PC-9 (cell line): ENCODE measurements at regions not wholly inside any gene's neighbourhood (a gene's known extent, or its start where the extent isn't known, plus 50 kb on each side); places are given as distances from the start of the nearest gene placed in this dataset.
"Not testable (repeated sequence)": the region's sequence is repeated elsewhere in the genome, so short reads cannot be mapped to it uniquely, and the experiment has no call there.

Experiments
- BruUV-seq: library from RNA; stranded (reverse); fragments of 400-500 nt; replicated peaks from 2 replicates; lab custom pipeline; 2021; lab: Mats Ljungman, UMichigan
- CTCF ChIA-PET: fragments of 300-600 bp; sonication (Branson Sonifier 250); formaldehyde crosslinking; loops from one replicate; lab custom pipeline; 2022; ENCODE audit warnings: antibody characterized with exemption; lab: Charles Lee
- POLR2A ChIA-PET: fragments of 300-600 bp; sonication (Branson Sonifier 250); formaldehyde crosslinking; loops from one replicate; lab custom pipeline; 2022; ENCODE audit warnings: antibody characterized with exemption; ENCODE audit not compliant: unreplicated experiment; lab: Charles Lee
- DNase-seq, 2 experiments: peaks; one replicate each; pipeline versions ENCODE4 v3.0.0 to v3.0.0-alpha.2; 2015 to 2022; ENCODE audit warnings: mixed read lengths in 1 of 2
- H2AFZ ChIP-seq: fragments of 200-600 bp; sonication (generic); 2 replicates; pipeline ENCODE4 v1.8.1; 2017; ENCODE audit warnings: antibody characterized with exemption
- H3F3A ChIP-seq: fragments of 200-600 bp; sonication (generic); 2 replicates; pipeline ENCODE4 v1.8.1; 2017; ENCODE audit warnings: antibody characterized with exemption, mild to moderate bottlenecking, low read depth; ENCODE audit not compliant: insufficient read depth
- H3K27ac ChIP-seq: fragments of 200-600 bp; sonication (generic); 2 replicates; pipeline ENCODE4 v1.6.1; 2016; ENCODE audit warnings: mixed run types
- H3K27me3 ChIP-seq: fragments of 200-600 bp; sonication (generic); 2 replicates; pipeline ENCODE4 v1.6.1; 2016; ENCODE audit warnings: low read depth, mixed run types; ENCODE audit not compliant: insufficient read depth
- H3K36me3 ChIP-seq: fragments of 200-600 bp; sonication (generic); 2 replicates; pipeline ENCODE4 v1.6.1; 2016; ENCODE audit warnings: low read depth, mixed run types
- H3K4me1 ChIP-seq: fragments of 200-600 bp; sonication (generic); replicated peaks from 2 replicates; pipeline ENCODE4 v1.6.1; 2016; ENCODE audit warnings: mixed run types; ENCODE audit not compliant: insufficient read depth
- H3K4me2 ChIP-seq: fragments of 200-600 bp; sonication (generic); 2 replicates; pipeline ENCODE4 v1.6.1; 2017; ENCODE audit warnings: mixed run types
- H3K4me3 ChIP-seq: fragments of 200-600 bp; sonication (generic); 2 replicates; pipeline ENCODE4 v1.6.1; 2016; ENCODE audit warnings: mixed run types
- H3K79me2 ChIP-seq: fragments of 200-600 bp; sonication (generic); 2 replicates; pipeline ENCODE4 v1.6.1; 2017; ENCODE audit warnings: low read depth, mixed run types
- H3K9me2 ChIP-seq: fragments of 200-600 bp; sonication (generic); 2 replicates; pipeline ENCODE4 v1.8.1; 2017; ENCODE audit warnings: mild to moderate bottlenecking; ENCODE audit not compliant: insufficient read depth
- H3K9me3 ChIP-seq: fragments of 200-600 bp; sonication (generic); 2 replicates; pipeline ENCODE4 v1.8.1; 2016; ENCODE audit warnings: low read depth; ENCODE audit not compliant: insufficient read depth
- H4K20me1 ChIP-seq: fragments of 200-600 bp; sonication (generic); 2 replicates; pipeline ENCODE4 v1.8.1; 2017; ENCODE audit not compliant: insufficient read depth
- CTCF ChIP-seq: fragments of 200-600 bp; sonication (generic); conservative IDR thresholded peaks from 2 replicates; pipeline ENCODE4 v1.6.1; 2017; ENCODE audit warnings: mixed run types, antibody characterized with exemption, mild to moderate bottlenecking, moderate library complexity
- EZH2 ChIP-seq: fragments of 200-600 bp; sonication (generic); IDR thresholded peaks from 2 replicates; pipeline ENCODE4 v1.8.0; 2017; ENCODE audit warnings: antibody characterized with exemption, low read depth
- intact Hi-C: fragments of 100-400 bp; cut with micrococcal nuclease; formaldehyde crosslinking; loops from one replicate; pipeline ENCODE4 v1.10.0; 2022; ENCODE audit not compliant: unreplicated experiment

- Histone ChIP-seq H4K20me1 (no peaks in the 10 kb centered on the region), H3F3A (no peaks in the 10 kb centered on the region), H3K4me1 (no peaks in the 10 kb centered on the region), H2AFZ (no peak overlapping the region), H3K27ac (no peak overlapping the region), H3K4me2 (no peak overlapping the region), H3K9me2 (no peaks in the 10 kb centered on the region), H3K9me3 (no peaks in the 10 kb centered on the region), H3K27me3 (no peaks in the 10 kb centered on the region), H3K79me2 (no peaks in the 10 kb centered on the region), H3K4me3 (no peak overlapping the region), H3K36me3 (no peaks in the 10 kb centered on the region)
- DNase-seq, result no peak
- intact Hi-C loops, result no loop called here
- ChIA-PET CTCF (no interaction called here), POLR2A (interaction anchor here (0.6 kb wide), 1 partner anchor 8 kb away, joined by 6 read pairs; no protein-coding TSS in a partner anchor)
- TF ChIP-seq CTCF (no peak), EZH2 (no peak)
- BruUV-seq, result no TSS peak
These were observed 63.0 kb downstream of the HLX start for GRCh38 chr1:220942278-220942677.

DNA sequence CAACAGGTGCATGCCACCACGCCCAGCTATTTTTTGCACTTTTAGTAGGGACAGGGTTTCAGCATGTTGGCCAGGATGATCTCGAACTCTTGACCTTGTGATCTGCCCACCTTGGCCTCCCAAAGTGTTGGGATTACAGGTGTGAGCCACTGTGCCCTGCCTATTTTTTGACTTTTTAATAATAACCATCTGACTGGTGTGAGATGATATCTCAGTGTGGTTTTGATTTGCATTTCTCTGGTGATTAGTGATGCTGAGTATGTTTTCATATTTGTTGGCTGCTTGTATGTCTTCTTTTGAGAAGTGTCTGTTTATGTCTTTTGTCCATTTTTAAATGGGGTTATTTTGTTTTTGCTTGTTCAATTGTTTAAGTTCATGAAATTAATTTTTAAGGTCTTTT, 63.7 kb downstream of the HLX start:
- intact Hi-C loops, H3K79me2 ChIP-seq, H2AFZ ChIP-seq, H3K4me3 ChIP-seq, DNase-seq, H3K9me2 ChIP-seq, H3K9me3 ChIP-seq, CTCF ChIA-PET, H3F3A ChIP-seq, H4K20me1 ChIP-seq, H3K27me3 ChIP-seq, H3K4me1 ChIP-seq, H3K27ac ChIP-seq, BruUV-seq, POLR2A ChIA-PET, H3K4me2 ChIP-seq, H3K36me3 ChIP-seq: not testable (repeated sequence)

- Histone ChIP-seq H3K4me1 (no peaks in the 10 kb centered on the region), H3F3A (no peaks in the 10 kb centered on the region), H3K4me3 (no peak overlapping the region), H3K27me3 (no peaks in the 10 kb centered on the region), H3K79me2 (no peaks in the 10 kb centered on the region), H3K9me3 (no peaks in the 10 kb centered on the region; the same call in 1 of the 2 replicates), H3K4me2 (no peak overlapping the region), H3K36me3 (no peaks in the 10 kb centered on the region), H3K9me2 (no peaks in the 10 kb centered on the region), H2AFZ (no peak overlapping the region), H3K27ac (no peak overlapping the region), H4K20me1 (no peaks in the 10 kb centered on the region)
- no TSS peak for BruUV-seq
- POLR2A ChIA-PET, result interaction anchor here (0.6 kb wide), 1 partner anchor 1907 kb away, joined by 8 read pairs; no protein-coding TSS in a partner anchor
- intact Hi-C loops, result no loop called here
- TF ChIP-seq CTCF (no peak), EZH2 (no peak)
- CTCF ChIA-PET, result no interaction called here
- no peak for DNase-seq
These were observed 64.2 kb downstream of the HLX start for GRCh38 chr1:220943319-220943996.

DNA sequence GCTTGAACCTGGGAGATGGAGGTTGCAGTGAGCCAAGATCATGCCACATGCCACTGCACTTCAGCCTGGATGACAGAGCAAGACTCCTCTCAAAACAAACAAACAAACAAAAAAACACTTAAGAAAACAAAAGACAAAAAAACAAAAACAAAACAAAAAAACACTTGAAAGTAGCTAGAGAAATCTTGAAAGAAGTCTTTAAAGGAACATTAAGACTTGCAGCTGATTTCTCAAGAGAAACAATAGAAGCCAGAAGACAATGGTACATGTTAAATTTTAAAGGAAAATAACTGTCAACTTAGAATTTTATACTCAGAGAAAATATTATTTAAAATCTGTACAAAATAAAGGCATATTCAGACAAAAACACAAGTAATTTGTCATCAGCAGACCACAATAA, 71.3 kb downstream of the HLX start:
- H4K20me1 ChIP-seq, result no peaks in the 10 kb centered on the region
- no peaks in the 10 kb centered on the region for H3F3A ChIP-seq
- H3K4me1 ChIP-seq, result no peaks in the 10 kb centered on the region
- H2AFZ ChIP-seq, result no peak overlapping the region
- ChIA-PET CTCF (no interaction called here), POLR2A (no interaction called here)
- H3K4me3 ChIP-seq, result no peak overlapping the region
- DNase-seq, result no peak
- no TSS peak for BruUV-seq
- H3K27me3 ChIP-seq, result no peaks in the 10 kb centered on the region
- H3K79me2 ChIP-seq, result no peaks in the 10 kb centered on the region
- no peak overlapping the region for H3K27ac ChIP-seq
- TF ChIP-seq CTCF, result no peak
- TF ChIP-seq EZH2, result no peak
- intact Hi-C loops, result no loop called here
- H3K9me2 ChIP-seq, result no peaks in the 10 kb centered on the region
- no peak overlapping the region for H3K4me2 ChIP-seq
- no peaks in the 10 kb centered on the region for H3K36me3 ChIP-seq
- peaks cover 8% of the 10 kb centered on the region for H3K9me3 ChIP-seq
